ENCODE measurements at regions not wholly inside any gene's neighbourhood (a gene's known extent, or its start where the extent isn't known, plus 50 kb on each side); places are given as distances from the start of the nearest gene placed in this dataset.

DNA sequence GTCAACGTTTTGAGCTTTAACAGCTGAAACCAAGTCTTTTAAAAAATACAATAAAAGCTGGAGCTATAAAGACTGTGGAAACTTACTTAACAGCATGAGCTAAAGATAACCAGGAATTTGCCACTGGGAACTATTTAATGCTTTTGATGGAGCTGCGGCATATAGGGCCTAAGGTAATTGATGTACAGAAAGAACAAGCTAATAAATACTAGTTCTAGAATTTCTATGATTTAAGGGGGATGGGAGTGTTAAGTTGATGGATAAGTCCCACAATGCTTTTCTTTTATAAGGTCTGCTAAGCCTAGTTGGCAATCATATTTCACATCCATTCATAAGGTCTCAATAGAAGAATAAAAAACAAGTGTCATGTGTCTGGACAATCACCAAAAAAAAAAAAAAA is 334.0 kb upstream of the DMAC1 start (continued):
- TF ChIP-seq, protein P1, sequence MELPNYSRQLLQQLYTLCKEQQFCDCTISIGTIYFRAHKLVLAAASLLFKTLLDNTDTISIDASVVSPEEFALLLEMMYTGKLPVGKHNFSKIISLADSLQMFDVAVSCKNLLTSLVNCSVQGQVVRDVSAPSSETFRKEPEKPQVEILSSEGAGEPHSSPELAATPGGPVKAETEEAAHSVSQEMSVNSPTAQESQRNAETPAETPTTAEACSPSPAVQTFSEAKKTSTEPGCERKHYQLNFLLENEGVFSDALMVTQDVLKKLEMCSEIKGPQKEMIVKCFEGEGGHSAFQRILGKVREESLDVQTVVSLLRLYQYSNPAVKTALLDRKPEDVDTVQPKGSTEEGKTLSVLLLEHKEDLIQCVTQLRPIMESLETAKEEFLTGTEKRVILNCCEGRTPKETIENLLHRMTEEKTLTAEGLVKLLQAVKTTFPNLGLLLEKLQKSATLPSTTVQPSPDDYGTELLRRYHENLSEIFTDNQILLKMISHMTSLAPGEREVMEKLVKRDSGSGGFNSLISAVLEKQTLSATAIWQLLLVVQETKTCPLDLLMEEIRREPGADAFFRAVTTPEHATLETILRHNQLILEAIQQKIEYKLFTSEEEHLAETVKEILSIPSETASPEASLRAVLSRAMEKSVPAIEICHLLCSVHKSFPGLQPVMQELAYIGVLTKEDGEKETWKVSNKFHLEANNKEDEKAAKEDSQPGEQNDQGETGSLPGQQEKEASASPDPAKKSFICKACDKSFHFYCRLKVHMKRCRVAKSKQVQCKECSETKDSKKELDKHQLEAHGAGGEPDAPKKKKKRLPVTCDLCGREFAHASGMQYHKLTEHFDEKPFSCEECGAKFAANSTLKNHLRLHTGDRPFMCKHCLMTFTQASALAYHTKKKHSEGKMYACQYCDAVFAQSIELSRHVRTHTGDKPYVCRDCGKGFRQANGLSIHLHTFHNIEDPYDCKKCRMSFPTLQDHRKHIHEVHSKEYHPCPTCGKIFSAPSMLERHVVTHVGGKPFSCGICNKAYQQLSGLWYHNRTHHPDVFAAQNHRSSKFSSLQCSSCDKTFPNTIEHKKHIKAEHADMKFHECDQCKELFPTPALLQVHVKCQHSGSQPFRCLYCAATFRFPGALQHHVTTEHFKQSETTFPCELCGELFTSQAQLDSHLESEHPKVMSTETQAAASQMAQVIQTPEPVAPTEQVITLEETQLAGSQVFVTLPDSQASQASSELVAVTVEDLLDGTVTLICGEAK (IDR thresholded peaks at IDR 0.05) = no peak
- TF ChIP-seq, protein P1 (CRISPR knock-in tag; IDR thresholded peaks at IDR 0.05) = no peak
- TF ChIP-seq MAFK (conservative IDR thresholded peaks at IDR 0.05 in 1 of 2, IDR thresholded peaks at IDR 0.05 in 1 of 2; ENCODE audit: low read length in 2 of 2) = no peak

DNA sequence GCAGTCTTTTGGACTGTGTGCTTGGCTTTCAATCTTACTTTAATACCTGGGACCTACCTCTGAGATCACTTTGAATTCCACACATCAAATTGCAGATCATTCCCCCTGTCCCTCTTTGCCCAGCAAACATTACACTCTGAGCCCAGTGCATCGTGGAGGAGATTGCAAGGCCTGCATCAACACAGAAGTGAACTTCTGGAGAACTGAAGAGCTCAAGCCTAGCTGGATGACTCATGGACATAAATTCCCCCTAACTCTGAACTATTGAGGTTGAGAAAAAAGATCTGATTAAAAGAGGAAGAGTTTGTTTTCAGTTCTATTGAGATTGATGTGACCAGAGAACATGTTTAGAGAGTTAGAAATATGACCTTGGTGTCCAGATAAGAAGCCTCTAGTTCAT is 316.0 kb upstream of the DMAC1 start:
- H3K4me3 ChIP-seq (replicated peaks in 1 of 3; ENCODE audit: insufficient read depth in 1 of 3, low read depth in 2 of 3, low read length in 3 of 3) = no peak overlapping the region
- no peak for DNase-seq (ENCODE audit: low spot score)
- ChIA-PET CTCF (ENCODE audit: low intra/inter-chr PET ratio, low total read pairs) (no interaction called here), POLR2A (no interaction called here)
- H3K36me3 ChIP-seq (replicated peaks in 1 of 2; ENCODE audit: control insufficient read depth in 1 of 2, insufficient read depth in 2 of 2, low read length in 2 of 2) = no peaks in the 10 kb centered on the region
- no peak overlapping the region for H2AFZ ChIP-seq (ENCODE audit: low read length)
- no peak overlapping the region for H3K27ac ChIP-seq (ENCODE audit: extremely low read length, insufficient read depth, low read length)
- WGBS (ENCODE audit: low lambda C conversion rate) = 0% methylated on average over 1 of the region's 1 CpG
- no peaks in the 10 kb centered on the region for H4K20me1 ChIP-seq (ENCODE audit: insufficient read depth, low read length)
- H3K9me3 ChIP-seq (ENCODE audit: low read length) = peaks cover 99% of the 10 kb centered on the region
- no peaks in the 10 kb centered on the region for H3K79me2 ChIP-seq (ENCODE audit: insufficient read depth, low read length)
- no peak overlapping the region for H3K9ac ChIP-seq (ENCODE audit: insufficient read depth, low read depth, low read length)
- no peak for FAIRE-seq
- no peak overlapping the region for H3K4me2 ChIP-seq (ENCODE audit: low read depth, low read length)
- in situ Hi-C loops (cut with HindIII; ENCODE audit: extremely low pct_ligation_motif_present, low pct_unique_long_range_greater_than_20kb) = no loop called here
- no peaks in the 10 kb centered on the region for H3K4me1 ChIP-seq (ENCODE audit: insufficient read depth, low read length)
- BruUV-seq (replicated peaks) = no TSS peak
- ATAC-seq = no peak
- H3K27me3 ChIP-seq (ENCODE audit: control insufficient read depth in 1 of 2, insufficient read depth in 2 of 2, low read length in 2 of 2) = no peaks in the 10 kb centered on the region
- intact Hi-C loops (cut with micrococcal nuclease; ENCODE audit: unreplicated experiment) = no loop called here
- TF ChIP-seq, protein P2, sequence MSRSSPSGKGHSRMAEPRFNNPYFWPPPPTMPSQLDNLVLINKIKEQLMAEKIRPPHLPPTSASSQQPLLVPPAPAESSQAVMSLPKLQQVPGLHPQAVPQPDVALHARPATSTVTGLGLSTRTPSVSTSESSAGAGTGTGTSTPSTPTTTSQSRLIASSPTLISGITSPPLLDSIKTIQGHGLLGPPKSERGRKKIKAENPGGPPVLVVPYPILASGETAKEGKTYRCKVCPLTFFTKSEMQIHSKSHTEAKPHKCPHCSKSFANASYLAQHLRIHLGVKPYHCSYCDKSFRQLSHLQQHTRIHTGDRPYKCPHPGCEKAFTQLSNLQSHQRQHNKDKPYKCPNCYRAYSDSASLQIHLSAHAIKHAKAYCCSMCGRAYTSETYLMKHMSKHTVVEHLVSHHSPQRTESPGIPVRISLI (CRISPR knock-in tag; IDR thresholded peaks at IDR 0.05; ENCODE audit: borderline replicate concordance) = no peak
- TF ChIP-seq ZNF205 (CRISPR knock-in tag; IDR thresholded peaks at IDR 0.05) (no peak), STAG1 (CRISPR knock-in tag; IDR thresholded peaks at IDR 0.05) (no peak), ZNF780A (CRISPR knock-in tag; IDR thresholded peaks at IDR 0.05) (no peak), PRPF4 (IDR thresholded peaks at IDR 0.05; ENCODE audit: low read depth, low read length, poor library complexity, severe bottlenecking) (no peak), NFE2L2 (IDR thresholded peaks at IDR 0.05; ENCODE audit: low read length) (no peak)
- TF ChIP-seq, protein P3, sequence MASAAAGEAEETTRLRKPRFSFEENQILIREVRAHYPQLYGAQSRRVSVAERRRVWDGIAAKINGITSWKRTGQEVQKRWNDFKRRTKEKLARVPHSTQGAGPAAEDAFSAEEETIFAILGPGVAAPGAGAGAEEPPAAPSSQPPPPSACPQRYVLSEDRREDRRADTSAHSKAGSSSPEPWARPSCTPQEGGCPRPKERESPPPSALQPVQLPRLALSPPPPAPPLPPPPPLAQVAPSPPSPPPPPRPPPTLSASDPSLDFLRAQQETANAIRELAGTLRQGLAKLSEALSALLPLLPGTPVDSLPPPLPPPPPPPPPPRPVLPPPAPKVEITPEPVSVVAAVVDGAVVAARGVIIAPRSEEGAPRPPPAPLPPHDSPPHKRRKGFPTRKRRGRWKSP (CRISPR knock-in tag; IDR thresholded peaks at IDR 0.05) = no peak
- TF ChIP-seq, protein P4, sequence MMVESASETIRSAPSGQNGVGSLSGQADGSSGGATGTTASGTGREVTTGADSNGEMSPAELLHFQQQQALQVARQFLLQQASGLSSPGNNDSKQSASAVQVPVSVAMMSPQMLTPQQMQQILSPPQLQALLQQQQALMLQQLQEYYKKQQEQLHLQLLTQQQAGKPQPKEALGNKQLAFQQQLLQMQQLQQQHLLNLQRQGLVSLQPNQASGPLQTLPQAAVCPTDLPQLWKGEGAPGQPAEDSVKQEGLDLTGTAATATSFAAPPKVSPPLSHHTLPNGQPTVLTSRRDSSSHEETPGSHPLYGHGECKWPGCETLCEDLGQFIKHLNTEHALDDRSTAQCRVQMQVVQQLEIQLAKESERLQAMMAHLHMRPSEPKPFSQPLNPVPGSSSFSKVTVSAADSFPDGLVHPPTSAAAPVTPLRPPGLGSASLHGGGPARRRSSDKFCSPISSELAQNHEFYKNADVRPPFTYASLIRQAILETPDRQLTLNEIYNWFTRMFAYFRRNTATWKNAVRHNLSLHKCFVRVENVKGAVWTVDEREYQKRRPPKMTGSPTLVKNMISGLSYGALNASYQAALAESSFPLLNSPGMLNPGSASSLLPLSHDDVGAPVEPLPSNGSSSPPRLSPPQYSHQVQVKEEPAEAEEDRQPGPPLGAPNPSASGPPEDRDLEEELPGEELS (CRISPR knock-in tag; IDR thresholded peaks at IDR 0.05) = no peak
